CD4-positive, alpha-beta T cell treated with Interleukin-15 for 4 hours (primary cell): ENCODE measurements at regions not wholly inside any gene's neighbourhood (a gene's known extent, or its start where the extent isn't known, plus 50 kb on each side); places are given as distances from the start of the nearest gene placed in this dataset.

Experiments
- DNase-seq: peaks from one replicate; pipeline ENCODE4 v3.0.0-alpha.2; 2020; ENCODE audit warnings: low spot score

- DNase-seq: no peak
Measured at GRCh38 chr7:45983720-45984255, 62.7 kb upstream of the IGFBP3 start.

DNA sequence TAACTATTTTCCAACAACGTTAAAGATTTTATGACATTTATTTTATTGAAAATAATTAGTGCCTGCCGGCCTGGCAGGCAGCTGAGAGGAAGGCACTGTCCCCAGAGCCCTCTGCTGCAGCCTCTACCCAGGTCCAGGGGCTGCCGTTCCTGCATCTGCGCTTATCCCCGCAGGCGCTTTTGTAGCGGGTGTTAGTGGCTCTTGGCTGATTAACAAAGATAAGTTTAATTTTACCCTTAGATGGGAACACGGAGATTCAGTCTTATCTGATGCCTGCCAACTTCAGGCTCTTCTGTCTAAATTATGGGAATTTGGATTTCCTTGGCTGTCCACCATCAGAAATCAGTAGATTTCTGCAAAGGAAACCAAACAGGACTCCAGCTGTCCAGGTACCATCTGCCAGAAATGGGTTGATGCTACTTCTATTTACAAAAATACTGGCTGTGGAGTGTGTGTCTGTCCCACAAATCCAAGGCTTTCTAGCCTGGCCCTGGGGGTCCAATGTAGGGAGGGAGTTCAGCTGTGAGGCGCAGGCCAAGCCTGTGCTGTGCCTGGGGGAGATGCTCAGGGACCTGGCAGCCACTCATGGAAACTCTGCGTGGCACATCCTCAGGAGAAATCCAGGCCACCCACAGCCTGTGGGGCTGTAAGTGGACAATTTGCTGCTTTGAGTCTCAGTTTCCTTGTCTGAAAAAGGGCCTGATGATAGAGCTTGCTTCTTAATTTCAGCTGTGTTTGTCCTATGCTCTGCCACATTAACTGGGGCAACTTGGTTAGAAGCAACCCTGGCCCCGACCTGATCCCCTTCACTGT is 62.0 kb upstream of the IGFBP3 start:
- no peak for DNase-seq

GRCh38 chr7:45982132-45982531 is 61.1 kb upstream of the IGFBP3 start:
- DNase-seq: no peak

GRCh38 chr7:45980973-45981372 is 59.9 kb upstream of the IGFBP3 start:
- DNase-seq: no peak

- DNase-seq: no peak
Measured at GRCh38 chr7:45980181-45980905, 59.3 kb upstream of the IGFBP3 start.

DNA sequence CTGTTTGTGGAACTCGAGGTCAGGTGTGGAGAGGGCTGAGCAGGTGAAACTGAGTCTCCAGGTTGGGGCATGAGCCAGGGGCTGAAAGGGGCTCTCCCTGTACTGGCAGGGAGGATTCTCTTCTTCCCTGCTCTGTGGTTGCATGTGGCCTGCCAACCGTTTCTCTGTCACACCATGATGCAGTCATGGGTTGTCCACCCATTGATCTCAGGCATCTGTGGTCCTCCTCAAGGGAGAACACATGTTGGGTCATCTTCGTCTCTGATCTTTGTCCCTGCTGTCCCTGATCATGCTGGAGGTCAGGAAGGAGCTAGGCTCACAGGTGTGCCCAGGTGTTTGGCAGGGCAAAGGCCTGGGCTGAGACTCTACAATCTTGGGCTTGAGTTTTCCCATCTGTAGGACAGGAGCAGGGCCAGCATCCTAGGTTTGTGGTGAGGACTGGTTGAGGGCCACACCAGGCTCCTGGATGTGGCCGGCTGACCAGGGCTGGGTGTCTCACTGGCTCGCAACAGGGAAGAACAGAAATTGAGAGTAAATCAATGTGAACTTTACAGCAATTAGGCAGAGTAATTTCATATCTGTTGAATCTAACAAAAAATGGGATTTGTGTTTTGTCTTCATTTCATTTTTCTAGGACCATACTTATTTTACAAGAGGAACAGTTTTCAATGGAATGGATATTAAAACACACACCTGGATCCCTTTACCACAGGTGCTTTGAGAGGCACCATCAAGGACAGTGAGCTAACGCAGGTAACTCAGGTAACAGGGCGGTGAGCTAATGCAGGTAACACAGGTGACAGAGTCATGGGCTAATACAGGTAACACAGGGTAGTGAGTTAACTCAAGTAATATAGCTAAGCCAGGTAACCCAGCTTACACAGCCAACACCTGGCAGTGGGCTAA is 58.5 kb upstream of the IGFBP3 start:
- DNase-seq: no peak

GRCh38 chr7:45978731-45979211 is 57.7 kb upstream of the IGFBP3 start:
- no peak for DNase-seq

- no peak for DNase-seq
Measured at GRCh38 chr7:45978010-45978681, 57.1 kb upstream of the IGFBP3 start.

- DNase-seq: no peak
Measured at GRCh38 chr7:45977256-45977780, 56.2 kb upstream of the IGFBP3 start.

DNA sequence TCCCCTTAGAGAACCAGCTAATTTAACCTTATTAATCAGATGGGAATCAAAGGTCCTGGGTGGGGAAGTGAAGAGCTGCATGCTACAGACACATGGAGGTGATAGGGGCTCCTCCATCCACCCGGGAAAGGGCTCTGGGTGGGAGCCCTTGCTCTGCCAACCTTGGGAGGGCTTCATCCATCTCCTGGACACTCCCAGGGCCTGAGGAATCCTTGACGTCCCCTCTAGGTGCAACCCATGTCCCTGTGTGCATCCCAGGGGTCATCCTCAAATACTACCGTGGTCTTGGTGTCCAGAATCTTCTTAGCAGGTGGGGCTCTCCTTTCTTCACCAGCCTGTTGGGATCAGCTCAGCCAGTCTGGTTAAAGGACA is 55.4 kb upstream of the IGFBP3 start:
- DNase-seq: no peak

- DNase-seq: no peak
Measured at GRCh38 chr7:45975847-45976484, 54.9 kb upstream of the IGFBP3 start.

GRCh38 chr7:45975367-45975766 is 54.3 kb upstream of the IGFBP3 start:
- DNase-seq: no peak

DNA sequence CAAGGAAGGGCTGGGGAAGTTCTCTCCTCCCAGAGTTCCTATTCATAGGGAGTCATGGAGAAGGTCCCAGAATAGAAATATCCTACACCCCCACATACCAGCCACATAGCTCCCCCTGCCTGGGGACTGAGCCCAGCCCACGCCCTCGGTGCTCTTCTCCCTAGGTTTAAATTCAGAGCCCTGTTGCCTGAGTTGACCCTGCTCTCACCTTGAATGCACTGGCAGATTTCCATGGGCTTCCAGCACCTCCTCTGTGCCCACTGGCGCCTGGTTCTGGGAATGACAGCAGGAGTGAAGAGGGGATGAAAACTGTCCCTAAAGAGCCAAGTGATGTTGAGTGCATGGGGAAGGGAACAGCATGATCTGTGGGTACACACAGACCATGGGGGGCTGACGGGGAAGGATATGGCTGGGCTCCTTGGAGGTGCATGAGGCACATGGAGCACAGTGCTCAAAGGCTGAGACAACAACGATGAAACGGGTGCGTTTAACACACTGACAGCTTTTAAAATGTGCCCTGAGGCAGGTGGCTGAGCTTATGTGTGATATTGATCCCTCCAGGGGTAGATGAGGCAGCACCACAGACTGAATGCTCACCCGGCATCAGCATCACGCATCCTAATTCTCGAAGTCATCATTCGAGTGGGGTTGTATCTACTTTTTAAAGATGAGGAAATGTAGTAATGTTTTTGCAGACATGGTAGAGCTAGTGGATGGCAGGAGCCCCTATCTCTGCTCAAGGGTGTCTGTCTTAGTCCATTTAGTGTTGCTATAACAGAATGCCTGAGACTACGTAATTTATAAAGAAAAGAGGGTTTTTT is 53.7 kb upstream of the IGFBP3 start:
- no peak for DNase-seq

DNA sequence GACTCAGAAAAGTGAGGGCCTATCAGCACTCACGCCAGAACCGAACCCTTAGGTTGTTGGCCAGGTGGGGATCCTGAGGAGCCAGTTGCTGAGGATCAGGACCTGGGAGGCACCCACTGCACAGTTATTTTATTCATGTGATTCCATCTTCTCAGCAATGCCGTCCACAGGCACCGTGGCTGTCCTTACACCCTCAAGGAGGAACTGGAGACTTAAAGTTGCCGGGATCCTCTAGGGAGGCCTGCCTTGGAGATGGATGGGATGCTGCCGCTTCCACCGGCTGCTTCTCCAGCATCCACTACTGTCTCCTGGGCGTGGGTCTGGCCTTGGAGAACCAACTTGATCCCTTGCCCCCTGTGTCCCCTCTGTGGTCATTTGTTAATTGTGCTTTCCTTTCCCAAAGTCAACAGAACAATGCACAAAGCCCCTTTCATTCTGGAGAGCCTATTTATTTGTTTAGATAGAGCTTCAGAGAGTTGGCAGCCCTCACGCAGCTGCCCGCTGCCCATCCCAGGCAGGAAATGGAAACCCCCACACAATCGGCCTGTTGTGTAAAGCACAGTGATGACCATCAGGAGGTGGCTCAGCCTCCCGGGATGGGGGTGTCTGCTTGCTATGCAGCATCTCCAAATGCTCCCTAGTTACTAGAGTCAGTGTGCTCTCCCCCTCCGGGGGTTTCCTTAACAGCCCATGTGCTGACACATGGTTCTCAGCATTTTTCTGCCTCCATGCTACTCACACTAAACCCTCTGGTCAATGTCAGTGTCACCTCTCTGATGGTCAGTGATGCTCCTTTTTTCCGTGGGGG is 52.9 kb upstream of the IGFBP3 start:
- no peak for DNase-seq

DNA sequence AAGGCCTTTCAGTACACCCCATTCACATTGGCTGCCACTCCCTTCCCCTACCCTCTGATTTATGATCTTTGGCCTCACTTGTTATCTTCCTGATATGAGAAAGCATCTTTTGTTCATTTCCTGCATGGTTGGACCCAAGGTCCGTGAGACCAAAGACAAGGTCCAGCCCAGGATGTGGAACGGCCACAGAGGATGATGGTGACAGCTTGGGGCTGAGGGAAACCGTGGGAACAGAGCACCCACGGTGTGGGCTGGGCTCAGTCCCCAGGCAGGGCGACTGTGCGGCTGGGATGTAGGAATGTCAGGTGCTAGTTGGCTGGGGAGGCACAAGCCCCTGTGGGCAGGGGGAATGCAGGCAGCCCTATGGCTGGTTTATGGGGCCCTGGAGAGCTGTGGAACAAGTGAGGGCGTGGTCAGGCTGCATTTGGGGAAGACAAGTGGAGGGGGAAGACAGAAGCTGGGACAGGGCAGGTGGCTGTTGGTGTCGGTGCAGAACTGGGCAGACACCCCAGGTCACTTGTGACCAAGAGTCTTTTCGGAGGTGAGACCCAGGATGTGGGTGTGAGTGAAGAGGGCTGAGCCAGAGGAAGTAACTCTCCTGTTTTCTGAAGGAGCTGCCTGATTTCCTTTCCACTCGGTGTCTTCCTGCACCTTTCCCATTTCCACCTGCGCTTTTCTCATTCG is 51.7 kb upstream of the IGFBP3 start:
- DNase-seq: no peak

- DNase-seq: no peak
Measured at GRCh38 chr7:45971661-45972175, 50.6 kb upstream of the IGFBP3 start.

GRCh38 chr7:45971171-45971570 is 50.1 kb upstream of the IGFBP3 start:
- no peak for DNase-seq
